Mammary epithelial cell (primary cell): ENCODE measurements at regions not wholly inside any gene's neighbourhood (a gene's known extent, or its start where the extent isn't known, plus 50 kb on each side); places are given as distances from the start of the nearest gene placed in this dataset.

Experiments used
- CTCF ChIP-seq, 2 donors: IDR thresholded peaks in 1 of 2; conservative IDR thresholded peaks in 1 of 2; 2 replicates each; pipeline ENCODE4 v1.5.1; 2011 to 2012; ENCODE audit warnings: inconsistent platforms in 2 of 2, low read length in 2 of 2, mild to moderate bottlenecking in 2 of 2, control low read depth in 1 of 2, low read depth in 1 of 2; ENCODE audit not compliant: insufficient read depth in 1 of 2; ENCODE audit errors: extremely low read depth in 1 of 2
- EZH2 ChIP-seq: IDR thresholded peaks from 2 replicates; pipeline ENCODE4 v1.6.1; 2012; ENCODE audit warnings: low read length, inconsistent platforms, borderline replicate concordance

- TF ChIP-seq CTCF (conservative IDR thresholded peaks at IDR 0.05 in 1 of 2, IDR thresholded peaks at IDR 0.05 in 1 of 2; ENCODE audit: extremely low read depth in 1 of 2, insufficient read depth in 1 of 2, low read depth in 1 of 2, low read length in 2 of 2), result no peak
- no peak for TF ChIP-seq EZH2
These were observed 462.9 kb upstream of the RGPD4 start for GRCh38 chr2:107363806-107364205.
